ENCODE measurements at regions not wholly inside any gene's neighbourhood (a gene's known extent, or its start where the extent isn't known, plus 50 kb on each side); places are given as distances from the start of the nearest gene placed in this dataset.

DNA sequence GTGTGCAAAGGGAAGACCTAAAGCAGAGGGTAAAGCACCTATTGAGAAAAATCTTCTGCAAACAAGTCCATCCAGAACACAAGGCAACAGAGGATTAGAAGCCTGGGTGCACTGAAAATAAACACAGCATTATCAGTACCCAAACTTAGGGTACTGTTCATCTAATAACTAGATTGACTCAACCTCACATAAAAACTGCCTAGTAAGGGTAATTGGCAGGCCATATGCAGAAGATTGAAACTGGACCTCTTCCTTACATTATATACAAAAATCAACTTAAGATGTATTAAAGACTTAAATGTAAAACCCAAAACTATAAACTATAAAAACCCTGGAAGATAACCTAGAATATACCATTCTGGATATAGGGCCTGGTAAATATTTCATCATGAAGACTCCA is 91.2 kb upstream of the SIRPG start:
- TF ChIP-seq ZNF274 (IDR thresholded peaks at IDR 0.05; ENCODE audit: low read depth, low read length): no peak
- TF ChIP-seq SUZ12 (IDR thresholded peaks at IDR 0.05; ENCODE audit: extremely low read depth, insufficient read depth, insufficient read length): no peak
